Liver (tissue), 8 donors: ENCODE measurements at regions not wholly inside any gene's neighbourhood (a gene's known extent, or its start where the extent isn't known, plus 50 kb on each side); places are given as distances from the start of the nearest gene placed in this dataset.

Source experiments
- DNase-seq: peaks from one replicate; pipeline ENCODE4 v3.0.0-alpha.2; 2017; ENCODE audit warnings: low spot score
- H3K27ac ChIP-seq, 2 donors: one replicate each; pipeline ENCODE4 v1.7.0; 2013; ENCODE audit warnings: inconsistent platforms in 2 of 2, low read length in 2 of 2, control low read depth in 1 of 2, low read depth in 1 of 2, mild to moderate bottlenecking in 1 of 2
- H3K27me3 ChIP-seq, 4 donors: one replicate each; pipeline versions ENCODE4 v1.6.1 to v1.7.0; 2013; ENCODE audit warnings: low read length in 3 of 4, inconsistent platforms in 1 of 4, mild to moderate bottlenecking in 1 of 4, moderate library complexity in 1 of 4; ENCODE audit not compliant: control insufficient read depth in 4 of 4, insufficient read depth in 4 of 4
- H3K36me3 ChIP-seq, 4 donors: one replicate each; pipeline versions ENCODE4 v1.6.1 to v1.7.0; 2013; ENCODE audit warnings: low read length in 3 of 4, mild to moderate bottlenecking in 3 of 4, low read depth in 1 of 4, moderate library complexity in 1 of 4; ENCODE audit not compliant: control insufficient read depth in 4 of 4, insufficient read depth in 3 of 4
- H3K4me1 ChIP-seq, 4 donors: one replicate each; pipeline versions ENCODE4 v1.6.1 to v1.7.0; 2013; ENCODE audit warnings: low read length in 3 of 4, mild to moderate bottlenecking in 3 of 4, moderate library complexity in 1 of 4; ENCODE audit not compliant: control insufficient read depth in 4 of 4, insufficient read depth in 4 of 4
- H3K4me3 ChIP-seq, 3 donors: one replicate each; pipeline versions ENCODE4 v1.6.1 to v1.7.0; 2013; ENCODE audit warnings: low read length in 3 of 3, control low read depth in 1 of 3, low read depth in 1 of 3, mild to moderate bottlenecking in 1 of 3
- H3K9ac ChIP-seq, 2 donors: one replicate each; pipeline ENCODE4 v1.7.0; 2013; ENCODE audit warnings: low read length in 2 of 2, mild to moderate bottlenecking in 2 of 2, moderate library complexity in 2 of 2, control low read depth in 1 of 2, low read depth in 1 of 2
- H3K9me3 ChIP-seq, 4 donors: one replicate each; pipeline versions ENCODE4 v1.6.1 to v1.7.0; 2013; ENCODE audit warnings: low read length in 3 of 4; ENCODE audit not compliant: control insufficient read depth in 4 of 4
- EGR1 ChIP-seq, 2 donors: IDR thresholded peaks; 2 replicates each; pipeline ENCODE4 v1.6.1; 2016 to 2018; ENCODE audit warnings: antibody characterized with exemption in 2 of 2, low read depth in 2 of 2
- FOXA1 ChIP-seq: IDR thresholded peaks from 2 replicates; pipeline ENCODE4 v1.6.1; 2016; ENCODE audit warnings: antibody characterized with exemption
- FOXA2 ChIP-seq: IDR thresholded peaks from 2 replicates; pipeline ENCODE4 v1.6.1; 2016; ENCODE audit warnings: antibody characterized with exemption
- GABPA ChIP-seq, 2 donors: IDR thresholded peaks in 1 of 2; conservative IDR thresholded peaks in 1 of 2; 2 replicates each; pipeline ENCODE4 v1.6.1; 2016; ENCODE audit warnings: antibody characterized with exemption in 2 of 2, mild to moderate bottlenecking in 1 of 2, moderate library complexity in 1 of 2
- HNF4A ChIP-seq, 2 donors: conservative IDR thresholded peaks; 2 replicates each; pipeline ENCODE4 v1.6.1; 2016; ENCODE audit warnings: antibody characterized with exemption in 2 of 2, mild to moderate bottlenecking in 2 of 2
- HNF4G ChIP-seq: IDR thresholded peaks from 2 replicates; pipeline ENCODE4 v1.6.1; 2016; ENCODE audit warnings: antibody characterized with exemption
- JUND ChIP-seq, 2 donors: IDR thresholded peaks; 2 replicates each; pipeline ENCODE4 v1.6.1; 2016; ENCODE audit warnings: antibody characterized with exemption in 2 of 2
- MAX ChIP-seq: IDR thresholded peaks from 2 replicates; pipeline ENCODE4 v1.6.1; 2016; ENCODE audit warnings: antibody characterized with exemption
- NR2F2 ChIP-seq: IDR thresholded peaks from 2 replicates; pipeline ENCODE4 v1.6.1; 2016; ENCODE audit warnings: antibody characterized with exemption
- RAD21 ChIP-seq, 2 donors: IDR thresholded peaks; 2 replicates each; pipeline ENCODE4 v1.6.1; 2016; ENCODE audit warnings: antibody characterized with exemption in 2 of 2, mild to moderate bottlenecking in 2 of 2
- RXRA ChIP-seq, 2 donors: IDR thresholded peaks; 2 replicates each; pipeline ENCODE4 v1.6.1; 2017 to 2018; ENCODE audit warnings: antibody characterized with exemption in 2 of 2, mild to moderate bottlenecking in 1 of 2
- SP1 ChIP-seq: IDR thresholded peaks from 2 replicates; pipeline ENCODE4 v1.6.1; 2018; ENCODE audit warnings: antibody characterized with exemption, mild to moderate bottlenecking
- TAF1 ChIP-seq: conservative IDR thresholded peaks from 2 replicates; pipeline ENCODE4 v1.6.1; 2016; ENCODE audit warnings: antibody characterized with exemption, mild to moderate bottlenecking
- YY1 ChIP-seq: IDR thresholded peaks from 2 replicates; pipeline ENCODE4 v1.6.1; 2016; ENCODE audit warnings: antibody characterized with exemption, mild to moderate bottlenecking
- WGBS: extraction: QIAGEN DNeasy Blood & Tissue Kit; methylation state at CpG from one replicate; pipeline ENCODE4 v1.1.7; 2013; 5-methylcytosine and 5-hydroxymethylcytosine counted together
- TF ChIP-seq, protein P1 (sequence below): IDR thresholded peaks from 2 replicates; pipeline ENCODE4 v1.6.1; 2016; ENCODE audit warnings: antibody characterized with exemption
- TF ChIP-seq, protein P2 (sequence below): IDR thresholded peaks from 2 replicates; pipeline ENCODE4 v1.6.1; 2016; ENCODE audit warnings: antibody characterized with exemption
- TF ChIP-seq, protein P3 (sequence below): IDR thresholded peaks from 2 replicates; pipeline ENCODE4 v1.6.1; 2016; ENCODE audit warnings: antibody characterized with exemption, mild to moderate bottlenecking
- TF ChIP-seq, protein P4 (sequence below): fragments of 150-350 bp; IDR thresholded peaks from 2 replicates; pipeline ENCODE4 v1.5.1; 2017; ENCODE audit warnings: improper control_type of control experiment, low read depth, low read length; ENCODE audit not compliant: missing input control
- donor health status: healthy.
- donor health status: healthy.
- donor health status: healthy.
- donor health status: healthy.
- donor health status: healthy.

DNA sequence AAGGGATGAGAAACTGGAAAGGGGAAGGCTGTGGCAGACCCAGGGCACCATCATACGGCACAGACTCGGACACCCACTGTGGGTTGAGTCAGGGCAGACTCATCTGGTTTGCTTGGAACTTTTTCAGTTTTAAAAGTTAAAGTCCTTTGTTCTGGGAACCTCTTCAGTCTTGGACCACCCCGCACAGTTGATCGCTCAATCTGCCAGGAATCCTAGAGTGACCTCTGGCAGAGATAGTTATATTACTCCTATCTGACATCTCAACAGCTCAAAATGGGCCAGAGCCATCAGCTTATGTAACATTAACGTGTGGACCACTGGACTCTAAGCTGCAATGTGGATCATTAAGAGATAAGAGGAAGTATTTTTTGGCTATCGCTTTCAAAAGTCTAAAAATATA is 164.3 kb downstream of the ABCA8 start (continued):
- TF ChIP-seq MAX = peak; percentile 63
- TF ChIP-seq HNF4G = peak; percentile 13
- TF ChIP-seq RXRA (IDR thresholded peaks at IDR 0.05) = peak; percentile 70 to 88
- TF ChIP-seq, protein P1, sequence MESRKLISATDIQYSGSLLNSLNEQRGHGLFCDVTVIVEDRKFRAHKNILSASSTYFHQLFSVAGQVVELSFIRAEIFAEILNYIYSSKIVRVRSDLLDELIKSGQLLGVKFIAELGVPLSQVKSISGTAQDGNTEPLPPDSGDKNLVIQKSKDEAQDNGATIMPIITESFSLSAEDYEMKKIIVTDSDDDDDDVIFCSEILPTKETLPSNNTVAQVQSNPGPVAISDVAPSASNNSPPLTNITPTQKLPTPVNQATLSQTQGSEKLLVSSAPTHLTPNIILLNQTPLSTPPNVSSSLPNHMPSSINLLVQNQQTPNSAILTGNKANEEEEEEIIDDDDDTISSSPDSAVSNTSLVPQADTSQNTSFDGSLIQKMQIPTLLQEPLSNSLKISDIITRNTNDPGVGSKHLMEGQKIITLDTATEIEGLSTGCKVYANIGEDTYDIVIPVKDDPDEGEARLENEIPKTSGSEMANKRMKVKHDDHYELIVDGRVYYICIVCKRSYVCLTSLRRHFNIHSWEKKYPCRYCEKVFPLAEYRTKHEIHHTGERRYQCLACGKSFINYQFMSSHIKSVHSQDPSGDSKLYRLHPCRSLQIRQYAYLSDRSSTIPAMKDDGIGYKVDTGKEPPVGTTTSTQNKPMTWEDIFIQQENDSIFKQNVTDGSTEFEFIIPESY = no peak
- TF ChIP-seq, protein P2, sequence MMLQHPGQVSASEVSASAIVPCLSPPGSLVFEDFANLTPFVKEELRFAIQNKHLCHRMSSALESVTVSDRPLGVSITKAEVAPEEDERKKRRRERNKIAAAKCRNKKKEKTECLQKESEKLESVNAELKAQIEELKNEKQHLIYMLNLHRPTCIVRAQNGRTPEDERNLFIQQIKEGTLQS = no peak
- TF ChIP-seq TAF1 = no peak

- H3K4me1 ChIP-seq = peaks cover 14 to 47% (median 31%) of the 10 kb centered on the region in 4 donors
- H3K36me3 ChIP-seq = no peaks in the 10 kb centered on the region
- TF ChIP-seq JUND (IDR thresholded peaks at IDR 0.05) (no peak), YY1 (peak; percentile 16), RXRA (IDR thresholded peaks at IDR 0.05) (no peak)
- no peaks in the 10 kb centered on the region for H3K9me3 ChIP-seq
- DNase-seq = no peak
- peak overlapping the region; percentile 91 to 93 for H3K27ac ChIP-seq
- WGBS = 56% methylated on average over 3 of the region's 3 CpGs
- no peak overlapping the region for H3K4me3 ChIP-seq
- no peaks in the 10 kb centered on the region for H3K27me3 ChIP-seq
- no peak overlapping the region for H3K9ac ChIP-seq
These were observed 164.7 kb downstream of the ABCA8 start for GRCh38 chr17:68790492-68790891.

DNA sequence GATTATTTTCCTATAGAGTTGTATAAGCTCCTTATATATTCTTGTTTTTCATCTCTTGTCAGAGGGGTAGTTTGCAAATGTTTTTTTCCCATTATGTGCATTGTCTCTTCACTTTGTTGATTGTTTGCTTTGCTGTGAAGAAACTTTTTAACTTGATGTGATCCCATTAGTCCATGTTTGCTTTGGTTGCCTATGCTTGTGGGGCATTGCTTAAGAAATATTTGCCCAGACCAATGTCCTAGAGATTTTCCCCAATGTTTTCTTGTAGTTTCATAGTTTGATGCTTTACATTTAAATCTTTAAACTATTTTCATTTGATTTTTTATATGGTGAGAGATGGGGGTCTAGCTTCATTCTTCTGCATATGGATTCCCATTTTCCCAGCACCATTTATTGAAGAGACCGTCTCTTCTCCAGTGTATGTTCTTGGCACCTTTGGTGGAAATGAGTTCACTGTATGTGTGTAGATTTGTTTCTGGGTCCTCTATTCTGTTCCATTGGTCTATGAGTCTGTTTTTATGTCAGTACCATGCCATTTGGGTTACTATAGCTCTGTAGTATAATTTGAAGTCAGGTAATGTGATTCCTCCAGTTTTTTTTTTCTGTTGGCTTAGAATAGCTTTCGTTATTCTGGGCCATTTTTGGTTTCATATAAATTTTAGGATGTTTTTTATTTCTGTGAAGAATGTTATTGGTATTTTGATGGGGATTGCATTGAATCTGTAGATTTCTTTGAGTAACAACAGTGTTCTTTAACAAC is 165.8 kb downstream of the ABCA8 start:
- Histone ChIP-seq H3K9ac (no peak overlapping the region), H3K27me3 (no peaks in the 10 kb centered on the region), H3K4me1 (peaks cover 10 to 43% (median 30%) of the 10 kb centered on the region in 4 donors), H3K9me3 (no peaks in the 10 kb centered on the region), H3K4me3 (no peak overlapping the region), H3K36me3 (no peaks in the 10 kb centered on the region), H3K27ac (peak overlapping the region; percentile 91 to 93)
- TF ChIP-seq JUND (IDR thresholded peaks at IDR 0.05) = peak in 1 of 2 donors; percentile 59
- TF ChIP-seq, protein P3, sequence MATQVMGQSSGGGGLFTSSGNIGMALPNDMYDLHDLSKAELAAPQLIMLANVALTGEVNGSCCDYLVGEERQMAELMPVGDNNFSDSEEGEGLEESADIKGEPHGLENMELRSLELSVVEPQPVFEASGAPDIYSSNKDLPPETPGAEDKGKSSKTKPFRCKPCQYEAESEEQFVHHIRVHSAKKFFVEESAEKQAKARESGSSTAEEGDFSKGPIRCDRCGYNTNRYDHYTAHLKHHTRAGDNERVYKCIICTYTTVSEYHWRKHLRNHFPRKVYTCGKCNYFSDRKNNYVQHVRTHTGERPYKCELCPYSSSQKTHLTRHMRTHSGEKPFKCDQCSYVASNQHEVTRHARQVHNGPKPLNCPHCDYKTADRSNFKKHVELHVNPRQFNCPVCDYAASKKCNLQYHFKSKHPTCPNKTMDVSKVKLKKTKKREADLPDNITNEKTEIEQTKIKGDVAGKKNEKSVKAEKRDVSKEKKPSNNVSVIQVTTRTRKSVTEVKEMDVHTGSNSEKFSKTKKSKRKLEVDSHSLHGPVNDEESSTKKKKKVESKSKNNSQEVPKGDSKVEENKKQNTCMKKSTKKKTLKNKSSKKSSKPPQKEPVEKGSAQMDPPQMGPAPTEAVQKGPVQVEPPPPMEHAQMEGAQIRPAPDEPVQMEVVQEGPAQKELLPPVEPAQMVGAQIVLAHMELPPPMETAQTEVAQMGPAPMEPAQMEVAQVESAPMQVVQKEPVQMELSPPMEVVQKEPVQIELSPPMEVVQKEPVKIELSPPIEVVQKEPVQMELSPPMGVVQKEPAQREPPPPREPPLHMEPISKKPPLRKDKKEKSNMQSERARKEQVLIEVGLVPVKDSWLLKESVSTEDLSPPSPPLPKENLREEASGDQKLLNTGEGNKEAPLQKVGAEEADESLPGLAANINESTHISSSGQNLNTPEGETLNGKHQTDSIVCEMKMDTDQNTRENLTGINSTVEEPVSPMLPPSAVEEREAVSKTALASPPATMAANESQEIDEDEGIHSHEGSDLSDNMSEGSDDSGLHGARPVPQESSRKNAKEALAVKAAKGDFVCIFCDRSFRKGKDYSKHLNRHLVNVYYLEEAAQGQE = peak; percentile 57
- TF ChIP-seq, protein P2 = no peak
- peak; percentile 65 to 73 for TF ChIP-seq HNF4A (conservative IDR thresholded peaks at IDR 0.05)
- TF ChIP-seq SP1 = peak; percentile 31
- TF ChIP-seq EGR1 (IDR thresholded peaks at IDR 0.05; ENCODE audit: low read depth in 2 of 2) = no peak
- TF ChIP-seq RXRA (IDR thresholded peaks at IDR 0.05) = peak; percentile 41 to 76
- peak; percentile 30 for TF ChIP-seq MAX
- TF ChIP-seq FOXA2 = peak; percentile 64
- TF ChIP-seq HNF4G = peak; percentile 15
- TF ChIP-seq TAF1 = no peak
- peak; percentile 64 for TF ChIP-seq YY1
- TF ChIP-seq RAD21 (IDR thresholded peaks at IDR 0.05) = peak in 1 of 2 donors; percentile 37
- TF ChIP-seq, protein P1 = no peak
- no peak for TF ChIP-seq GABPA (IDR thresholded peaks at IDR 0.05 in 1 of 2, conservative IDR thresholded peaks at IDR 0.05 in 1 of 2)
- TF ChIP-seq, protein P4, sequence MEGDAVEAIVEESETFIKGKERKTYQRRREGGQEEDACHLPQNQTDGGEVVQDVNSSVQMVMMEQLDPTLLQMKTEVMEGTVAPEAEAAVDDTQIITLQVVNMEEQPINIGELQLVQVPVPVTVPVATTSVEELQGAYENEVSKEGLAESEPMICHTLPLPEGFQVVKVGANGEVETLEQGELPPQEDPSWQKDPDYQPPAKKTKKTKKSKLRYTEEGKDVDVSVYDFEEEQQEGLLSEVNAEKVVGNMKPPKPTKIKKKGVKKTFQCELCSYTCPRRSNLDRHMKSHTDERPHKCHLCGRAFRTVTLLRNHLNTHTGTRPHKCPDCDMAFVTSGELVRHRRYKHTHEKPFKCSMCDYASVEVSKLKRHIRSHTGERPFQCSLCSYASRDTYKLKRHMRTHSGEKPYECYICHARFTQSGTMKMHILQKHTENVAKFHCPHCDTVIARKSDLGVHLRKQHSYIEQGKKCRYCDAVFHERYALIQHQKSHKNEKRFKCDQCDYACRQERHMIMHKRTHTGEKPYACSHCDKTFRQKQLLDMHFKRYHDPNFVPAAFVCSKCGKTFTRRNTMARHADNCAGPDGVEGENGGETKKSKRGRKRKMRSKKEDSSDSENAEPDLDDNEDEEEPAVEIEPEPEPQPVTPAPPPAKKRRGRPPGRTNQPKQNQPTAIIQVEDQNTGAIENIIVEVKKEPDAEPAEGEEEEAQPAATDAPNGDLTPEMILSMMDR = no peak
- no peak for TF ChIP-seq NR2F2
- peak; percentile 33 for TF ChIP-seq FOXA1
- DNase-seq = no peak
- 79% methylated on average over 2 of the region's 2 CpGs for WGBS
